Vagina (tissue), 2 donors: ENCODE measurements at regions not wholly inside any gene's neighbourhood (a gene's known extent, or its start where the extent isn't known, plus 50 kb on each side); places are given as distances from the start of the nearest gene placed in this dataset.

Source experiments
- POLR2A ChIP-seq, 2 donors: fragments of 450-650 bp; IDR thresholded peaks; one replicate each; pipeline ENCODE4 v1.6.1; 2017; ENCODE audit warnings: antibody characterized with exemption in 2 of 2, mild to moderate bottlenecking in 2 of 2, moderate library complexity in 2 of 2
- POLR2AphosphoS5 ChIP-seq, 2 donors: sonication (generic); formaldehyde crosslinking; IDR thresholded peaks; one replicate each; pipeline ENCODE4 v1.9.0; 2017; ENCODE audit warnings: antibody characterized with exemption in 2 of 2, mild to moderate bottlenecking in 2 of 2, low read depth in 1 of 2; ENCODE audit not compliant: insufficient read depth in 1 of 2

- TF ChIP-seq POLR2A (IDR thresholded peaks at IDR 0.05) (no peak), POLR2AphosphoS5 (IDR thresholded peaks at IDR 0.05; ENCODE audit: insufficient read depth in 1 of 2, low read depth in 1 of 2) (no peak)
Measured at GRCh38 chr5:62780230-62780629, 201.6 kb downstream of the LRRC70 start.
